ENCODE measurements at regions not wholly inside any gene's neighbourhood (a gene's known extent, or its start where the extent isn't known, plus 50 kb on each side); places are given as distances from the start of the nearest gene placed in this dataset.

DNA sequence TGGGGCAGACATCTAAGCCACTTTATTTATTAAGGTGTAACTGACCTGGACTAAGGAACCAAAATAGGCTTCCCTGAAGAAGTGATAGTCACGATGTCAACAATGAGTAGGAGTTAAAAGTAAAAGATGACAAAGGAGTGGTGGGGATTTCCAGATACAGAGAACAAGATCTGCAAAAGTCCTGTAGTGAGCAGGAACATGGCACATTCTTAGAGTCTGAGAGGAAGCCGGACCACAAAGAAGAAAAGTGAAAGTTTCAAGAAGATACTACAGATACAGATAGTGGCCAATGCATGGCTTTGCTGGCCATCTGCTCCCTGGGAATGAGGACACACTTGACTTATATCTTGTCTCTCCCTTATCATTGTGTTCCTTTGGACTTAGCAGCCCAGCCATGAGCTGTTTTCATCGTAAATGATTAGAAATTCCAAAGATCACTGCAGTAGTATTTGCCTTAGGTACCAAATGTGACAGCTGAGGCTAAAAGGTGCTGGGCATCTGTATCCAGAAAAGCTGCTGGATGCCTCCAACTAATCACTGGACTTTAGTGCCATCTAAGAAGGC is 302.4 kb upstream of the NR5A2 start (continued):
- no peak for TF ChIP-seq CENPX (CRISPR knock-in tag; IDR thresholded peaks at IDR 0.05)
- TF ChIP-seq HMGA1 (CRISPR knock-in tag; conservative IDR thresholded peaks at IDR 0.05): no peak
- no peak for TF ChIP-seq NCOA5 (CRISPR knock-in tag; IDR thresholded peaks at IDR 0.05)
- no peak for TF ChIP-seq ZNF546 (CRISPR knock-in tag; conservative IDR thresholded peaks at IDR 0.05)
- TF ChIP-seq DNMT3B (CRISPR knock-in tag; conservative IDR thresholded peaks at IDR 0.05): no peak
- TF ChIP-seq ZNF775 (CRISPR knock-in tag; IDR thresholded peaks at IDR 0.05; ENCODE audit: borderline replicate concordance): no peak
- no peak for TF ChIP-seq ZBTB7B (CRISPR knock-in tag; IDR thresholded peaks at IDR 0.05)

- ATAC-seq: no peak
- no peak for TF ChIP-seq ZBTB20 (CRISPR knock-in tag; IDR thresholded peaks at IDR 0.05; ENCODE audit: borderline replicate concordance, low read depth)
- TF ChIP-seq ZNF569 (CRISPR knock-in tag; IDR thresholded peaks at IDR 0.05; ENCODE audit: borderline replicate concordance): no peak
- no peak overlapping the region for H3K27ac ChIP-seq (ENCODE audit: extremely low read length, insufficient read depth, low read length)
- no peak for DNase-seq (ENCODE audit: low spot score)
- no peak overlapping the region for H2AFZ ChIP-seq (ENCODE audit: low read length)
- ChIA-PET POLR2A (no interaction called here), CTCF (ENCODE audit: low intra/inter-chr PET ratio, low total read pairs) (no interaction called here)
- no peaks in the 10 kb centered on the region for H4K20me1 ChIP-seq (ENCODE audit: insufficient read depth, low read length)
- no peak for FAIRE-seq
- no TSS peak for BruUV-seq (replicated peaks)
- WGBS (ENCODE audit: low lambda C conversion rate): 8% methylated on average over 2 of the region's 2 CpGs
- no peaks in the 10 kb centered on the region for H3K79me2 ChIP-seq (ENCODE audit: insufficient read depth, low read length)
- in situ Hi-C loops (cut with HindIII; ENCODE audit: extremely low pct_ligation_motif_present, low pct_unique_long_range_greater_than_20kb): no loop called here
- H3K36me3 ChIP-seq (replicated peaks in 1 of 2; ENCODE audit: control insufficient read depth in 1 of 2, insufficient read depth in 2 of 2, low read length in 2 of 2): no peaks in the 10 kb centered on the region
- H3K4me3 ChIP-seq (replicated peaks in 1 of 3; ENCODE audit: insufficient read depth in 1 of 3, low read depth in 2 of 3, low read length in 3 of 3): no peak overlapping the region
- H3K9ac ChIP-seq (ENCODE audit: insufficient read depth, low read depth, low read length): no peak overlapping the region
- intact Hi-C loops (cut with micrococcal nuclease; ENCODE audit: unreplicated experiment): no loop called here
- no peaks in the 10 kb centered on the region for H3K27me3 ChIP-seq (ENCODE audit: control insufficient read depth in 1 of 2, insufficient read depth in 2 of 2, low read length in 2 of 2)
- no peak overlapping the region for H3K4me2 ChIP-seq (ENCODE audit: low read depth, low read length)
- no peaks in the 10 kb centered on the region for H3K4me1 ChIP-seq (ENCODE audit: insufficient read depth, low read length)
- H3K9me3 ChIP-seq (ENCODE audit: low read length): no peaks in the 10 kb centered on the region
These were observed 299.8 kb upstream of the NR5A2 start for GRCh38 chr1:199727682-199728081.
